OCI-LY1 (cell line): ENCODE measurements at regions not wholly inside any gene's neighbourhood (a gene's known extent, or its start where the extent isn't known, plus 50 kb on each side); places are given as distances from the start of the nearest gene placed in this dataset.

Experiments
- H2AFZ ChIP-seq: fragments of 200-600 bp; sonication (generic), shearing (Covaris generic); 2 replicates; pipeline ENCODE4 v1.6.0; 2014; ENCODE audit warnings: antibody characterized with exemption, mild to moderate bottlenecking, low read length
- H3F3A ChIP-seq: fragments of 200-600 bp; sonication (generic), shearing (Covaris generic); 2 replicates; pipeline ENCODE4 v1.6.0; 2014; ENCODE audit warnings: mild to moderate bottlenecking, antibody characterized with exemption, low read length, moderate library complexity; ENCODE audit not compliant: insufficient read depth
- H3K27ac ChIP-seq: fragments of 200-600 bp; sonication (generic); 2 replicates; pipeline ENCODE4 v1.5.1; 2014; ENCODE audit warnings: low read length, mixed run types, mild to moderate bottlenecking, low read depth; ENCODE audit not compliant: poor library complexity, severe bottlenecking
- H3K27me3 ChIP-seq: fragments of 200-600 bp; sonication (generic); 2 replicates; pipeline ENCODE4 v1.6.0; 2014; ENCODE audit warnings: antibody characterized with exemption, mild to moderate bottlenecking, low read length, moderate library complexity; ENCODE audit not compliant: insufficient read depth
- H3K36me3 ChIP-seq: fragments of 200-600 bp; sonication (generic); 2 replicates; pipeline ENCODE4 v1.6.1; 2014; ENCODE audit warnings: mild to moderate bottlenecking, antibody characterized with exemption, low read length, moderate library complexity, mixed read lengths; ENCODE audit not compliant: insufficient read depth
- H3K4me1 ChIP-seq: fragments of 200-600 bp; sonication (generic); 2 replicates; pipeline ENCODE4 v1.5.1; 2014; ENCODE audit warnings: mild to moderate bottlenecking, low read length, moderate library complexity; ENCODE audit not compliant: insufficient read depth, severe bottlenecking
- H3K4me2 ChIP-seq: fragments of 200-600 bp; sonication (generic), shearing (Covaris generic); 2 replicates; pipeline ENCODE4 v1.6.1; 2014; ENCODE audit warnings: low read length
- H3K4me3 ChIP-seq: fragments of 200-600 bp; sonication (generic); 2 replicates; pipeline ENCODE4 v1.5.1; 2014; ENCODE audit warnings: low read length, low read depth, mild to moderate bottlenecking, mixed read lengths; ENCODE audit not compliant: poor library complexity, severe bottlenecking
- H3K79me2 ChIP-seq: fragments of 200-600 bp; shearing (Covaris generic); 2 replicates; pipeline ENCODE4 v1.6.1; 2016; ENCODE audit warnings: mixed run types, low read length, mixed read lengths; ENCODE audit not compliant: insufficient read depth
- H3K9ac ChIP-seq: fragments of 200-600 bp; sonication (generic), shearing (Covaris generic); 2 replicates; pipeline ENCODE4 v1.6.1; 2014; ENCODE audit warnings: mild to moderate bottlenecking, low read length, mixed read lengths
- H3K9me2 ChIP-seq: fragments of 200-600 bp; sonication (generic), shearing (Covaris generic); 2 replicates; pipeline ENCODE4 v1.6.1; 2014; ENCODE audit warnings: low read depth, mild to moderate bottlenecking, low read length, mixed read lengths
- H3K9me3 ChIP-seq: fragments of 200-600 bp; shearing (Covaris generic); 2 replicates; pipeline ENCODE4 v1.6.1; 2014; ENCODE audit warnings: low read length, mixed read lengths
- H4K20me1 ChIP-seq: fragments of 200-600 bp; sonication (generic), shearing (Covaris generic); 2 replicates; pipeline ENCODE4 v1.6.0; 2016; ENCODE audit warnings: mild to moderate bottlenecking, low read length; ENCODE audit not compliant: insufficient read depth
- CTCF ChIP-seq: fragments of 200-600 bp; sonication (generic), shearing (Covaris generic); IDR thresholded peaks from 2 replicates; pipeline ENCODE4 v1.5.1; 2017; ENCODE audit warnings: mild to moderate bottlenecking, antibody characterized with exemption, low read length, moderate library complexity, mixed read lengths
- EZH2 ChIP-seq: fragments of 200-600 bp; sonication (generic), shearing (Covaris generic); IDR thresholded peaks from 2 replicates; pipeline ENCODE4 v1.8.0; 2017; ENCODE audit warnings: borderline replicate concordance, mixed run types, mild to moderate bottlenecking, antibody characterized with exemption, low read length, moderate library complexity, mixed read lengths

DNA sequence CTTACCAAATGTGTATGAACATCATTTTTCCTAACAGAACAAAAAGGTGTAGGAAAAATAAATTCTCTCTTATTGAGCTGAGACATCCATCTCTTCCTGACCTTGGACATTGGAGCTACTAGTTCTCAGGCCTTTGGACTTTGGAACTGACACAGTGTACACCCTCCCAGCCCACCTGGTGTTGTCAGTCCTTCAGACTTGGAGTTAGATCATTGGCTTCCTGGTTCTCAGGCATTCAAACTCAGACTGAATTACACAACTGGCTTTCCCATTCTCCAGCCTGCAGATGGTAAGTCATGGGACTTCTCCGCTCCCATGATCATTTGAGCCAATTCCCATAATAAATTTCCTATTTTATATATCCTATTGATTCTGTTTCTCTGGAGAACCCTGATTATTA is 84.8 kb upstream of the EDNRA start:
- no peak for TF ChIP-seq CTCF
- no peak for TF ChIP-seq EZH2
- Histone ChIP-seq H3K4me3 (no peak overlapping the region), H3K9me2 (no peaks in the 10 kb centered on the region), H2AFZ (no peak overlapping the region), H3K27ac (no peak overlapping the region), H3F3A (no peaks in the 10 kb centered on the region), H3K36me3 (no peaks in the 10 kb centered on the region), H3K4me2 (no peak overlapping the region), H3K9me3 (no peaks in the 10 kb centered on the region), H3K79me2 (no peaks in the 10 kb centered on the region), H4K20me1 (no peaks in the 10 kb centered on the region), H3K27me3 (no peaks in the 10 kb centered on the region), H3K4me1 (no peaks in the 10 kb centered on the region), H3K9ac (no peak overlapping the region)

DNA sequence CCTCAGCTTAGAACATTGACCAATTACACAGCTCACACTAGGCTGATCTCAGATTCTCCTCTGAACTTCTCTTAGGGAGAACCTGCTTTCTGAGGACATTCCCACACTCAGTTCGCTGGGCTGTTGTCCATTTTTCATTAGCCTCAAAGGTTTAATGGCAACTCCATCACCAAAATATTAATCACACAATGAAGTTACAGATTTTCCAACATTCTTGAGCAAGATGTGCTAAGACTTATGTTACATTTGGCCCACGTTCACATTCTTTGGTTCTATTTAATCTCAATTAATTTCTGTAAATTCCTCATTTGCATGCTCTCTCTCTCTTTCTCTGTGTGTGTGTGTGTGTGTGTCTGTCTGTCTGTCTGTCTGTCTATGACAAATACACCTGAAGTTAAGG is 82.3 kb upstream of the EDNRA start:
- Histone ChIP-seq H3K4me1 (no peaks in the 10 kb centered on the region), H3K79me2 (no peaks in the 10 kb centered on the region), H3K36me3 (no peaks in the 10 kb centered on the region), H3K4me3 (no peak overlapping the region), H3K27ac (no peak overlapping the region), H2AFZ (no peak overlapping the region), H3K4me2 (no peak overlapping the region), H3K9me2 (no peaks in the 10 kb centered on the region), H3K9me3 (no peaks in the 10 kb centered on the region), H3K9ac (no peak overlapping the region), H3F3A (no peaks in the 10 kb centered on the region), H4K20me1 (no peaks in the 10 kb centered on the region), H3K27me3 (no peaks in the 10 kb centered on the region)
- TF ChIP-seq EZH2 (no peak), CTCF (no peak)

- Histone ChIP-seq H3K9me2 (no peaks in the 10 kb centered on the region), H3K4me3 (no peak overlapping the region), H3K4me2 (no peak overlapping the region), H3K4me1 (no peaks in the 10 kb centered on the region), H3K27ac (no peak overlapping the region), H4K20me1 (no peaks in the 10 kb centered on the region), H2AFZ (no peak overlapping the region), H3F3A (no peaks in the 10 kb centered on the region), H3K27me3 (no peaks in the 10 kb centered on the region), H3K9ac (no peak overlapping the region), H3K36me3 (no peaks in the 10 kb centered on the region), H3K9me3 (no peaks in the 10 kb centered on the region), H3K79me2 (no peaks in the 10 kb centered on the region)
- TF ChIP-seq EZH2 (no peak), CTCF (no peak)
Observed at GRCh38 chr4:147400721-147401120, 80.2 kb upstream of the EDNRA start.
